ENCODE measurements at regions not wholly inside any gene's neighbourhood (a gene's known extent, or its start where the extent isn't known, plus 50 kb on each side); places are given as distances from the start of the nearest gene placed in this dataset.

- no peak overlapping the region for H3K4me3 ChIP-seq
- WGBS, 2 donors, result 64 to 78% methylated on average over 3 of the region's 3 CpGs
- intact Hi-C loops (cut with DNase I), result no loop called here
These were observed 293.6 kb downstream of the COL12A1 start for GRCh38 chr6:74912234-74912633.

GRCh38 chr6:74902846-74903245 lies 303.0 kb downstream of the COL12A1 start:
- no peak for DNase-seq
- 93 to 96% methylated on average over 2 of the region's 2 CpGs for WGBS, 2 donors
- no peaks in the 10 kb centered on the region for H3K27me3 ChIP-seq
- H3K4me3 ChIP-seq, result no peak overlapping the region
- no peaks in the 10 kb centered on the region for H3K4me1 ChIP-seq
- intact Hi-C loops (cut with DNase I), result no loop called here
- H3K36me3 ChIP-seq, result no peaks in the 10 kb centered on the region
- TF ChIP-seq CTCF (IDR thresholded peaks at IDR 0.05), result no peak
- TF ChIP-seq POLR2A (IDR thresholded peaks at IDR 0.05), result no peak
- no peak overlapping the region for H3K27ac ChIP-seq
- peaks cover 0 to 24% (median 3%) of the 10 kb centered on the region in 3 donors for H3K9me3 ChIP-seq

More at GRCh38 chr6:74912234-74912633, 293.6 kb downstream of the COL12A1 start:
- DNase-seq, result no peak
- Histone ChIP-seq H3K27ac (no peak overlapping the region), H3K4me1 (no peaks in the 10 kb centered on the region), H3K27me3 (no peaks in the 10 kb centered on the region), H3K36me3 (no peaks in the 10 kb centered on the region), H3K9me3 (no peaks in the 10 kb centered on the region)
- TF ChIP-seq POLR2A (IDR thresholded peaks at IDR 0.05) (no peak), CTCF (IDR thresholded peaks at IDR 0.05) (no peak)

GRCh38 chr6:74902089-74902488 lies 303.8 kb downstream of the COL12A1 start:
- Histone ChIP-seq H3K27ac (no peak overlapping the region), H3K4me3 (no peak overlapping the region), H3K27me3 (no peaks in the 10 kb centered on the region), H3K9me3 (peaks cover 0 to 24% (median 3%) of the 10 kb centered on the region in 3 donors), H3K4me1 (no peaks in the 10 kb centered on the region), H3K36me3 (no peaks in the 10 kb centered on the region)
- no peak for TF ChIP-seq CTCF (IDR thresholded peaks at IDR 0.05)
- TF ChIP-seq POLR2A (IDR thresholded peaks at IDR 0.05), result no peak
- 59 to 65% methylated on average over 1 of the region's 1 CpG for WGBS, 2 donors
- intact Hi-C loops (cut with DNase I), result no loop called here
- no peak for DNase-seq

GRCh38 chr6:74901576-74901975 lies 304.3 kb downstream of the COL12A1 start:
- TF ChIP-seq CTCF (IDR thresholded peaks at IDR 0.05), result no peak
- TF ChIP-seq POLR2A (IDR thresholded peaks at IDR 0.05), result no peak
- H3K9me3 ChIP-seq, result peaks cover 0 to 24% (median 3%) of the 10 kb centered on the region in 3 donors
- intact Hi-C loops (cut with DNase I), result no loop called here
- no peak overlapping the region for H3K27ac ChIP-seq
- no peak overlapping the region for H3K4me3 ChIP-seq
- 83 to 92% methylated on average over 3 of the region's 3 CpGs for WGBS, 2 donors
- H3K4me1 ChIP-seq, result no peaks in the 10 kb centered on the region
- no peaks in the 10 kb centered on the region for H3K27me3 ChIP-seq
- no peak for DNase-seq
- no peaks in the 10 kb centered on the region for H3K36me3 ChIP-seq

GRCh38 chr6:74899416-74899815 lies 306.4 kb downstream of the COL12A1 start:
- intact Hi-C loops (cut with DNase I), result no loop called here
- H3K4me3 ChIP-seq, result no peak overlapping the region
- no peak overlapping the region for H3K27ac ChIP-seq
- 57 to 63% methylated on average over 3 to 4 of the region's 4 CpGs for WGBS, 2 donors
- H3K36me3 ChIP-seq, result no peaks in the 10 kb centered on the region
- H3K27me3 ChIP-seq, result no peaks in the 10 kb centered on the region
- DNase-seq, result no peak
- no peaks in the 10 kb centered on the region for H3K4me1 ChIP-seq
- peaks cover 0 to 18% (median 3%) of the 10 kb centered on the region in 3 donors for H3K9me3 ChIP-seq
- TF ChIP-seq POLR2A (IDR thresholded peaks at IDR 0.05) (no peak), CTCF (IDR thresholded peaks at IDR 0.05) (peak in 1 of 6 experiments; percentile 46)
